ENCODE measurements at regions not wholly inside any gene's neighbourhood (a gene's known extent, or its start where the extent isn't known, plus 50 kb on each side); places are given as distances from the start of the nearest gene placed in this dataset.
"Not testable (repeated sequence)": the region's sequence is repeated elsewhere in the genome, so short reads cannot be mapped to it uniquely, and the experiment has no call there.

DNA sequence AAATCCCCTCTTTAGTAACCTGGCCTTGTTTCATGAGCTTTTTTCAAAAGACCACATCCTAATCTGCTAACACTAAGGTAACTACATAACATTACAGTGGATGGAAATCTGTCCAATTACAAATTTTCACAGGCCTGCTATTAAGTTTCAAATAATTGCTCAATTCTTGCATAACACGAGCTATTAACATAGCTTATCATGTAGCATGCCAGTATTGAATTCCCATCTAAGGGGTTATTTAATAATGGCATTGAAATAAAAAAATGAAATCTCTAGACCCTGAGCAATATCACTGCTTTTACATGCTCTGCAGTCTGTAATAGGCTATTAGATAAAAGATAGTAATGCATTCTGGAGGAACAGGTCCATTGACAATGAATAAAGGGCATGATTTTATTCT, 748.3 kb upstream of the NECTIN3 start:
- intact Hi-C loops (cut with micrococcal nuclease): no loop called here
- Mint-ChIP-seq H3K36me3 (ENCODE audit: low read depth) (no peaks in the 10 kb centered on the region), H3K9me3 (no peaks in the 10 kb centered on the region), H3K4me1 (no peaks in the 10 kb centered on the region), H3K27me3 (no peaks in the 10 kb centered on the region), H3K27ac (no peak overlapping the region), H3K4me3 (no peak overlapping the region)
- no peak for DNase-seq

DNA sequence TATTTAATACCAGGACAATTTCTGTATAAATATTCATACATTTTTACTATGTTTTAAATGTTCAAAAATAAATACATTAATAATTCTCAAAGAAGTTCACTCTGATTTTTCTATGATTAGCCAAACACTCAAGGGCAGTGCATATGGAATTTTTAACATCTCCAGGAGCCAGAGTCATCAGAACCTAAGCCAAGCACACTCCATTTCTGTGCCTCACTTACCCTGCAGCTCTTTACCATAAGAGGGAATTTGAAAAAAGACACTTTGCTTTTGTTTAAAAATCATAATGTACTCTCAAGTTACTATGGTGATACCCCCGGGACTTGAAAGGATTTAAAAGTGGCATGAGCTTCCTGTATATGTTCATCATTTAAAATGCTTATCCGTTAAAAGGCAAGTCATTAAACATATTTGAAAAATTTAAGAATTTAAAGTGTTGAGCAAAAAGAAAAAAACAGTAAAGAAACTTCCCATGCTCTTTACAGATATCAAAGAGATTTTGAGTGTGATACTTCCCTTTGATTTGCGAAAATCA, 747.4 kb upstream of the NECTIN3 start:
- no peaks in the 10 kb centered on the region for H3K27me3 Mint-ChIP-seq
- no peak overlapping the region for H3K27ac Mint-ChIP-seq
- no peak for DNase-seq
- H3K36me3 Mint-ChIP-seq (ENCODE audit: low read depth): no peaks in the 10 kb centered on the region
- intact Hi-C loops (cut with micrococcal nuclease): no loop called here
- no peak overlapping the region for H3K4me3 Mint-ChIP-seq
- H3K4me1 Mint-ChIP-seq: no peaks in the 10 kb centered on the region
- no peaks in the 10 kb centered on the region for H3K9me3 Mint-ChIP-seq

DNA sequence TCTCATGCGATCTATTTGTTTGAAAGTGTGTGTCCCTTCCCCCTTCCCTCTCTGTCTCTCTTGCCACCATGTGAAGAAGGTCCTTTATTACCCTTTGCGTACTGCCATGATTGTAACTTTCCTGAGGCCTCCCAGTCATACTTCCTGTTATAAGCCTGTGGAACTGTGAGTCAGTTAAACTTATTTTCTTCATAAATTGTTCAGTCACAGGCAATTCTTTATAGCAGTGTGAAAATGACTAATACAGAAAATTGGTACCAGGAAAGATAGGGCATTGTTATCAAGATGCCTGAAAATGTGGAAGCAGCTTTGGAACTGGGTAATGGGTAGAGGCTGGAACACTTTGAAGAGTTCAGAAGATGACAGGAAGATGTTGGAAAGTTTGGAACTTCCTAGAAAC, 743.7 kb upstream of the NECTIN3 start:
- H3K4me1 Mint-ChIP-seq: no peaks in the 10 kb centered on the region
- no peaks in the 10 kb centered on the region for H3K36me3 Mint-ChIP-seq (ENCODE audit: low read depth)
- H3K9me3 Mint-ChIP-seq: no peaks in the 10 kb centered on the region
- intact Hi-C loops (cut with micrococcal nuclease): no loop called here
- no peaks in the 10 kb centered on the region for H3K27me3 Mint-ChIP-seq
- no peak overlapping the region for H3K4me3 Mint-ChIP-seq
- DNase-seq: no peak
- no peak overlapping the region for H3K27ac Mint-ChIP-seq

DNA sequence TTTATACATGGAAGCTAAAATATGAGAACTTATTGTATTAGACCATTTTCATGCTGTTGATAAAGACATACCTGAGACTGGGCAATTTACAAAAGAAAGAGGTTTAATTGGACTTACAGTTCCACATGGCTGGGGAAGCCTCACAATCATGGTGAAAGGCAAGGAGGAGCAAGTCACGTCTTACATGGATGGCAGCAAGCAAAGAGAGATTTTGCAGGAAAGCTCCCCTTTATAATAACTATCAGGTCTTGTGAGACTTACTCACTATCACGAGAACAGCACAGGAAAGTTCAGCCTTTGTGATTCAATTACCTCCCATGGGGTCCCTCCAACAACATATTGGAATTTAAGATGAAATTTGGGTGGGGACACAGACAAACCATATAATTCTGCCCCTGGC, 740.1 kb upstream of the NECTIN3 start:
- H3K27me3 Mint-ChIP-seq; H3K4me1 Mint-ChIP-seq; H3K36me3 Mint-ChIP-seq (ENCODE audit: low read depth); H3K4me3 Mint-ChIP-seq; H3K27ac Mint-ChIP-seq; DNase-seq; H3K9me3 Mint-ChIP-seq; intact Hi-C loops (cut with micrococcal nuclease): not testable (repeated sequence)

DNA sequence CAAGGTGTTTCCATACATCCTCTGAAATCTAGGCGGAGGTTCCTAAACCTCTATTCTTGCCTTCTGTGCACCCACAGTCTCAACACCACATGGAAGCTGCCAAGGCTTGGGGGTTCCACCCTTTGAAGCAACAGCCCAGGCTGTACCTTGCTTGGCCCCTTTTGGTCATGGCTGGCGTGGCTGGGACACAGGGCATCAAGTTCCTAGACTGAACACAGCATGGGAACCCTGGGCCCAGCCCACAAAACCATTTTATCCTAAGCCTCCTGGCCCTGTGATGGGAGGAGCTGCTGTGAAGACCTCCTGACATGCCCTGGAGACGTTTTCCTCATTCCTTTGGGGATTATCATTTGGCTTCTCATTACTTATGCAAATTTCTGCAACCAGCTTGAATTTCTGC, 739.0 kb upstream of the NECTIN3 start:
- no peaks in the 10 kb centered on the region for H3K36me3 Mint-ChIP-seq (ENCODE audit: low read depth)
- no peak overlapping the region for H3K4me3 Mint-ChIP-seq
- no peaks in the 10 kb centered on the region for H3K4me1 Mint-ChIP-seq
- H3K9me3 Mint-ChIP-seq: no peaks in the 10 kb centered on the region
- H3K27me3 Mint-ChIP-seq: no peaks in the 10 kb centered on the region
- intact Hi-C loops (cut with micrococcal nuclease): no loop called here
- H3K27ac Mint-ChIP-seq: no peak overlapping the region
- DNase-seq: no peak

DNA sequence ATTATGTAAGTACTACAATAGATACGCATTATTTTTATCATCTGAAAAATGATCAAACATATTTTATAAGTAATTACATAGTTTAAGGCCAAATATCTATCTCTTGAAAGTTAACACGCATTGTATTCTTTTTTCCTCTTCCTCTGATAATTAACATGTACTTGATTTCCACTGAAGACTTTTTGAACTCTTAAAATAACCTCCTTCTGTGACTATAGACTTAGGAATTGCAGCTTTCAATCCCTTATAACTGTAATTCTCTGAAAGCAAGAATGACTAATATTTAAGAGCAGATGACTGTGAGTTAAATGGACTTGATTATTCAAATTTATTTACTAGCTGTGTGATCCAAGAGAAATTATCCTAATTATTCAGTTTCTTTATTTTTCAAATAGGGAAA, 730.6 kb upstream of the NECTIN3 start:
- Mint-ChIP-seq H3K9me3 (no peaks in the 10 kb centered on the region), H3K36me3 (ENCODE audit: low read depth) (no peaks in the 10 kb centered on the region), H3K4me1 (no peaks in the 10 kb centered on the region), H3K27me3 (no peaks in the 10 kb centered on the region), H3K27ac (no peak overlapping the region), H3K4me3 (no peak overlapping the region)
- DNase-seq: no peak
- intact Hi-C loops (cut with micrococcal nuclease): no loop called here

DNA sequence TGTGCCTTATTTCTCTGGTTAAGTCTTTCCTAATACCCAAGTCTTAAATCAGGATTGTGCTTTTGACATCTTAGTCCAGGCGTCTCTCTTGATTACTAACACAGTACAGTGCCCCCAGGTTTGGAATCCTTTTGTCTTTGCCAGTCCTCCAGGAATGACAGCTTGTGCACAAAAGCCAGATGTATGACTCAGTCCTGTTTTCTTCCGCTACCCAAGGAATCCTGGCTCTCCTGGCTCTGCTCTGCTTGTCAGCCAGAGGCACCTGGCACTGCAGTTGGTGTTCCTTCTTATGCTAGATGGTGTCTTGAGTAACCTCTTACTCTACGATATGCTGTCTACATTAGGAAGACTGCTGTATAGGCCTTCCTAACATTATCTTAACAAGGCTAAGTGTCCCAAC, 728.2 kb upstream of the NECTIN3 start:
- no peak overlapping the region for H3K27ac Mint-ChIP-seq
- intact Hi-C loops (cut with micrococcal nuclease): no loop called here
- no peak for DNase-seq
- H3K27me3 Mint-ChIP-seq: no peaks in the 10 kb centered on the region
- H3K36me3 Mint-ChIP-seq (ENCODE audit: low read depth): no peaks in the 10 kb centered on the region
- H3K4me3 Mint-ChIP-seq: no peak overlapping the region
- H3K4me1 Mint-ChIP-seq: no peaks in the 10 kb centered on the region
- H3K9me3 Mint-ChIP-seq: peaks cover 3% of the 10 kb centered on the region

DNA sequence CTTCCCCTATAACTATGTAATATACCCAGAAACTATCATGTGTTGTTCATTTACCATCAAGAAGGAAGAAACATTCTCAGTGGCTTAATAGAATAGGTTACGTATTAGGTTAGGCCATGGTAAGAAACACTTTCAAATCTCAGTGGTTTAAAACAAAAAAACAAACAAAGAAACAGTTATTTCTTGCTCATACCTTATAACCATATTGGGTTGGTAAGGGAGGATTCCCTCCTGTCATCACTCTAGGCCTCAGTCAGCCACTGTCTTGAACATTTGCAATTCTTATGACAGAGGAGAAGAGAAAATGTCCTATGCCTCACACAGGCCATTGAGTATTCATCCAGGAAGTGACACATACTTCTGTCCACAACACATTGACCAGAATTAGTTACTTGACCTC, 727.7 kb upstream of the NECTIN3 start:
- no peak for DNase-seq
- no peak overlapping the region for H3K4me3 Mint-ChIP-seq
- no peaks in the 10 kb centered on the region for H3K4me1 Mint-ChIP-seq
- H3K27me3 Mint-ChIP-seq: no peaks in the 10 kb centered on the region
- intact Hi-C loops (cut with micrococcal nuclease): no loop called here
- H3K36me3 Mint-ChIP-seq (ENCODE audit: low read depth): no peaks in the 10 kb centered on the region
- no peak overlapping the region for H3K27ac Mint-ChIP-seq
- H3K9me3 Mint-ChIP-seq: peaks cover 3% of the 10 kb centered on the region

DNA sequence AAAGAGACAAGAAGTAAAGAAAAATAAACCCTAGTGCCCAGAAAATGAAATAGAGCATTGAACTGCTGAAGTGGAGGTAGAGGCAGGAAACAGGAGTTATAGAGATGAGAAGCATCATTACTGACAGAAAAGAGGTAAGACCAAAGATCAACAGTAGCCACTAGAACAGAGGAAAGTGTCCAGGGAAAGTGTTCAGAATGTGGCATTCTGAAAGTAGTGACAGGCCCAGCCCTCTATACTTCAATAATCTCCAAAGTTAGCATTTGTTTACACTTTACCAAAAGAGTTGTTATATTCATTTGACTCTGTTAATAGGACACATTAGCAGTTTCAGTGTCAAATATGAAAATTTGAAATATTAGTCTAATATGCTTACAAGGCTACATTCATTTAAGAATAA, 727.1 kb upstream of the NECTIN3 start:
- no peaks in the 10 kb centered on the region for H3K36me3 Mint-ChIP-seq (ENCODE audit: low read depth)
- no peak overlapping the region for H3K4me3 Mint-ChIP-seq
- H3K27me3 Mint-ChIP-seq: no peaks in the 10 kb centered on the region
- H3K4me1 Mint-ChIP-seq: no peaks in the 10 kb centered on the region
- no peak overlapping the region for H3K27ac Mint-ChIP-seq
- H3K9me3 Mint-ChIP-seq: peaks cover 3% of the 10 kb centered on the region
- no peak for DNase-seq
- intact Hi-C loops (cut with micrococcal nuclease): no loop called here

DNA sequence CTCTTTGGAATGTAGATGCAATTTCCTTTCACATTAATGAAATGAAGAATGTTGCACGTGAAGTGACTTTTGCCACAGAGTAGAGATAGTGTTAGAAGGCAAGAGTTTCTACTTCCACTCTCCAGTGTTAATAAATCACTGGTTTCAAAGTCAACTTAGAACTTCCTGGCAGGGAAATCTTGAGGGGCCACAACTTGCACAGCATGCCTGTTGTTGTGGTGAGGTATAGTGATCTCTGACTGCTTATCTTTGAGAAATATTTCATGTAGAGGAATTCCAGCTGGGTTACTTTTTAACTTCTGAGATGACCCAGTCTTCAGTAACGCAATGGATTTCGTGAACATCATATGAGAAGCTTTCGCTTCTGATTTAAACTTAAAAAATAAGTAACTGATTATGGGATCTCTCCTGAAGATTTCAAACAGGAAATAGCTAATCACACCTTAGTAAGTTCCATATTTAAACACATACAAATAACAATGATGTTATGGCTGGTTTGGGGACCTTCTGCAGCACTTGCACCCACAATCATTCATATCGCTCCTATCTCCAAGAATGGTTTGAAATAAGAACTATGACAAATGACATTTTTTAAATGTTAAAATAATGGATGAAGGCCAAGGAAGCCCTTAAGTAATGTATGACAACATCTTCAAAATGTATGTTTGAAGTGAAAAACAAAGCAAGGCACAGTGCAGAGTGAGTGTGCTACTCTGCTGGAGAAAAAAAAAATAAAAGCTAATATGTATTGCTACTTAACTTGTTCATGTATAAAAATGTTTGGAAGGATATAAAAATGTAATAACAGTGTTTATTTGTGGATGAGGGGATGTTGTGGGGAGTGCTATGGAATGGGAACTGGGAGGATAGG, 726.5 kb upstream of the NECTIN3 start:
- Mint-ChIP-seq H3K9me3 (peaks cover 3% of the 10 kb centered on the region), H3K27me3 (no peaks in the 10 kb centered on the region), H3K36me3 (ENCODE audit: low read depth) (no peaks in the 10 kb centered on the region), H3K27ac (no peak overlapping the region), H3K4me3 (no peak overlapping the region), H3K4me1 (no peaks in the 10 kb centered on the region)
- DNase-seq: no peak
- intact Hi-C loops (cut with micrococcal nuclease): no loop called here

DNA sequence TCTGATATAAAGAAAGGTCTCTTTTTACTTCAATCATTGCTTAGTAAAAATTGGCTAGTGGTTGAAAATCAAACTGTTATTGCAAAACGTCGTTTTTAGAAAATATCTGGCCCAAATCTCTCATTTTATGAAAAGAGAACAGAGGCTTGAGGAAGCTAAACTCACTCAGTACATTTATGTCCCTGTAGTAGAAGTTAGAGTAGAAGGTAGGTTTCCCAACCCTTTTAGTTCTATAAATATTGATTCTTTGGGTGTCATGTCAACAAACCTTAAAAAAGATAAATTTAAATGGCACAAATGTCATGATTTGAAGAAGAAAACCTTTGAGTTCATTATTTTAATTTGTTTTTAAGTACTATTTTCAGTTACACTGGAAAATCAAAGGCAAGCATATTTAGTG, 722.3 kb upstream of the NECTIN3 start:
- Mint-ChIP-seq H3K27me3 (no peaks in the 10 kb centered on the region), H3K27ac (no peak overlapping the region), H3K9me3 (peaks cover 3% of the 10 kb centered on the region), H3K36me3 (ENCODE audit: low read depth) (no peaks in the 10 kb centered on the region), H3K4me3 (no peak overlapping the region), H3K4me1 (no peaks in the 10 kb centered on the region)
- intact Hi-C loops (cut with micrococcal nuclease): no loop called here
- DNase-seq: no peak

DNA sequence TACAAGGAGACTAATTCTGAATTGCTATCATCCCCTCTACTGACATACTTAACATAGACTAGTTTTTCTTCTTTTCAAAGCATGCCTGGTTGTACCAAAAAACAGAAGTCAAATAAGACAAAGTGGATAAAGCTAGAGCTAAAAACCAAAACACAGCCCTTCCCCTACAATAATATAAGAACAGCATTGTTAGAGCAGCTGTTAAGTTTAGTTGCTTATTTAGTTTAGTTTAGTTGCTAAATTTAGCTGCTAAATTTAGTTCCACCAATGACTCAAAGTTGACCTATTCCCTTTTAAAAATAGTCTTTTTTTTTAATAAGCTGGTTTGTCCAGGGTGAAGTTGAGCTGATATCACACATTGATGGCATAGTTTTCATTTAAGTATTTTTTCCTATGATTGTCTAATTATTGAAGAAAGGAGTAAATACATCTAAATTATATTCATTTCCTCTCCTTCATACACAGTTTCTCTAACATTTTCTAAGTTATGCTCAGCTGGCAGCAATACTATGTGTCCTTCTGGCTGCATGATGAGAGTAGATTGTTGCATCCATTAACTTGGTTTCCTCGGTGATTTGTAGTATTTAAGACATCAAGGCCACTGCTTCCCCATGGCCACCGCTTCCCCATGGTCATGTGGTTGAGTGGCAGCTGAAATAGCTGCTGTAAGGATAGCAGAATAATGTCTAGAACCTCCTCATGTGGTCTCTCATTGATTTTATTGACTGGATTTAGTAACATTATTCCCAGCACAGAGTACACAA, 718.6 kb upstream of the NECTIN3 start:
- intact Hi-C loops (cut with micrococcal nuclease): no loop called here
- Mint-ChIP-seq H3K4me3 (no peak overlapping the region), H3K27ac (no peak overlapping the region)

DNA sequence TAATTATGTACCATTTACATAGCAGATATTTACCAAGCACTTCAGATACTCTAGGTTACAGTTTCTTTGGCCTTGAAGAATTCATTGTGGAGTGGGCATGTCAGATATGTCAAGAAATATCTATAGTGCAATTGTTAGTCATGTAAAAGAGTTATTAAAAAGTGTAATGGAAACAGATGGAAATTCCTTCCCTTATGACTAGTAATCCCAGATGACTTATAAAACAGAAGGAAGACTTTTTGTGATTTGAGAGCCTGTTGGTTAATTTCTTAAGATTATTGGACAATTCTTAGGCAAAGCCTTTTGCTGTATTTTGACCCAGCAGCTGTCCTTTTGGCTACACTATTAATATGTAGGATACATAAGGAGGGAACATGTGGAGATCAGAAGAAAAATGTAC, 708.9 kb upstream of the NECTIN3 start:
- no peak overlapping the region for H3K4me3 Mint-ChIP-seq
- DNase-seq: no peak
- H3K27ac Mint-ChIP-seq: no peak overlapping the region
- H3K27me3 Mint-ChIP-seq: no peaks in the 10 kb centered on the region
- intact Hi-C loops (cut with micrococcal nuclease): no loop called here
- no peaks in the 10 kb centered on the region for H3K36me3 Mint-ChIP-seq (ENCODE audit: low read depth)
- no peaks in the 10 kb centered on the region for H3K4me1 Mint-ChIP-seq
- no peaks in the 10 kb centered on the region for H3K9me3 Mint-ChIP-seq

More for the DNA sequence above, 718.6 kb upstream of the NECTIN3 start:
- no peaks in the 10 kb centered on the region for H3K36me3 Mint-ChIP-seq (ENCODE audit: low read depth)
- no peaks in the 10 kb centered on the region for H3K4me1 Mint-ChIP-seq
- no peak for DNase-seq
- no peaks in the 10 kb centered on the region for H3K27me3 Mint-ChIP-seq
- H3K9me3 Mint-ChIP-seq: no peaks in the 10 kb centered on the region

DNA sequence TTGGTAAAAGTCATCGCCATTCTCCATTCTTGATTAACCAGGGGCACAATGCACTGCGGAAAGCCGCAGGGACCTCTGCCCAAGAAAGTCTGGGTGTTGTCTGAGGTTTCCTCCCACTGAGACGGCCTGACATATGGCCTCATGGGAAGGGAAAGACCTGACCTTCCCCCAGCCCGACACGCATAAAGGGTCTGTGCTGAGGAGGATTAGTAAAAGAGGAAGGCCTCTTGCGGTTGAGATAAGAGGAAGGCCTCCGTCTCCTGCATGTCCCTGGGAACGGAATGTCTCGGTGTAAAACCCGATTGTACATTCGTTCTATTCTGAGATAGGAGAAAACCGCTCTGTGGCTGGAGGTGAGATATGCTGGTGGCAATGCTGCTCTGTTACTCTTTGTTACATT, 704.3 kb upstream of the NECTIN3 start:
- H3K27ac Mint-ChIP-seq; intact Hi-C loops (cut with micrococcal nuclease); H3K36me3 Mint-ChIP-seq (ENCODE audit: low read depth); DNase-seq; H3K9me3 Mint-ChIP-seq; H3K27me3 Mint-ChIP-seq; H3K4me3 Mint-ChIP-seq; H3K4me1 Mint-ChIP-seq: not testable (repeated sequence)
